HepG2 (cell line): ENCODE measurements at regions not wholly inside any gene's neighbourhood (a gene's known extent, or its start where the extent isn't known, plus 50 kb on each side); places are given as distances from the start of the nearest gene placed in this dataset.

Experiments used
- ATAC-seq: fragments of 200-7000 bp; cut with Tn5 transposase; 3 replicates; pipeline ENCODE4 v1.9.1; 2020; ENCODE audit warnings: mild to moderate bottlenecking, moderate library complexity
- BruUV-seq: library from RNA; stranded (reverse); fragments of 400-500 nt; replicated peaks from 2 replicates; lab custom pipeline; 2021; lab: Mats Ljungman, UMichigan
- CTCF ChIA-PET: fragments of 300-600 bp; formaldehyde crosslinking; extraction: SDS; loops from one replicate; lab custom pipeline; 2021; ENCODE audit warnings: low total read pairs, inconsistent platforms, low intra/inter-chr PET ratio; lab: Yijun Ruan, JAX
- POLR2A ChIA-PET: fragments of 350-600 bp; sonication (Branson Sonifier 250); formaldehyde crosslinking; loops from one replicate; lab custom pipeline; 2020; ENCODE audit warnings: antibody characterized with exemption, inconsistent platforms; lab: Yijun Ruan, JAX
- DNase-seq: peaks from one replicate; pipeline ENCODE4 v3.0.0-alpha.2; 2015; ENCODE audit warnings: low spot score
- FAIRE-seq: peaks from 3 replicates; lab custom pipeline; 2011; peaks lifted over from hg19 to GRCh38; lab: Jason Lieb, UNC
- H2AFZ ChIP-seq: one replicate; pipeline ENCODE4 v1.6.1; 2011; ENCODE audit warnings: low read length, inconsistent platforms
- H3K27ac ChIP-seq: fragments of 300-600 bp; 3 replicates; pipeline ENCODE4 v1.8.0; 2011; ENCODE audit warnings: mixed run types, mild to moderate bottlenecking, mixed read lengths, low read length, inconsistent platforms; ENCODE audit not compliant: insufficient read depth; ENCODE audit errors: extremely low read length
- H3K27me3 ChIP-seq, 2 experiments: fragments of 200-600 bp in 1 of 2; 2 replicates in 1 of 2; 3 replicates in 1 of 2; pipeline versions ENCODE4 v1.6.0 to v1.8.0; 2011; ENCODE audit warnings: low read length in 2 of 2, mild to moderate bottlenecking in 2 of 2, moderate library complexity in 2 of 2, inconsistent platforms in 1 of 2; ENCODE audit not compliant: insufficient read depth in 2 of 2, control insufficient read depth in 1 of 2
- H3K36me3 ChIP-seq, 2 experiments: fragments of 200-600 bp in 1 of 2; replicated peaks in 1 of 2; 2 replicates in 1 of 2; 3 replicates in 1 of 2; pipeline versions ENCODE4 v1.5.1 to v1.8.0; 2011; ENCODE audit warnings: low read length in 2 of 2, inconsistent platforms in 1 of 2; ENCODE audit not compliant: insufficient read depth in 2 of 2, control insufficient read depth in 1 of 2
- H3K4me1 ChIP-seq: 2 replicates; pipeline ENCODE4 v1.5.1; 2012; ENCODE audit warnings: low read length, inconsistent platforms; ENCODE audit not compliant: insufficient read depth
- H3K4me2 ChIP-seq: 2 replicates; pipeline ENCODE4 v1.6.0; 2011; ENCODE audit warnings: low read depth, low read length, inconsistent platforms
- H3K4me3 ChIP-seq, 3 experiments: fragments of 200-600 bp in 1 of 3; sonication (generic), shearing (Covaris generic) in 1 of 3; replicated peaks in 1 of 3; 2 replicates each; pipeline ENCODE4 v1.5.1; 2011 to 2016; ENCODE audit warnings: low read length in 3 of 3, inconsistent platforms in 2 of 3, low read depth in 2 of 3, mild to moderate bottlenecking in 2 of 3, control low read depth in 1 of 3, mixed read lengths in 1 of 3; ENCODE audit not compliant: insufficient read depth in 1 of 3
- H3K79me2 ChIP-seq: one replicate; pipeline ENCODE4 v1.6.1; 2011; ENCODE audit warnings: low read length, inconsistent platforms; ENCODE audit not compliant: insufficient read depth
- H3K9ac ChIP-seq: 2 replicates; pipeline ENCODE4 v1.6.0; 2011; ENCODE audit warnings: mild to moderate bottlenecking, low read depth, low read length, inconsistent platforms; ENCODE audit not compliant: insufficient read depth
- H3K9me3 ChIP-seq: 2 replicates; pipeline ENCODE4 v1.5.1; 2012; ENCODE audit warnings: mild to moderate bottlenecking, low read length
- H4K20me1 ChIP-seq: 2 replicates; pipeline ENCODE4 v1.6.0; 2011; ENCODE audit warnings: inconsistent platforms, mild to moderate bottlenecking, low read length, moderate library complexity; ENCODE audit not compliant: insufficient read depth
- ARID2 ChIP-seq: sonication (generic); formaldehyde crosslinking; IDR thresholded peaks from 2 replicates; pipeline ENCODE4 v1.8.1; 2022; ENCODE audit warnings: mild to moderate bottlenecking, missing genetic modification reagents, borderline replicate concordance
- CEBPB ChIP-seq: IDR thresholded peaks from 2 replicates; pipeline ENCODE4 v1.6.1; 2011; ENCODE audit warnings: low read depth, low read length, improper control_type of control experiment, borderline replicate concordance
- EED ChIP-seq: sonication (generic); formaldehyde crosslinking; IDR thresholded peaks from 2 replicates; pipeline ENCODE4 v1.5.0; 2020; ENCODE audit warnings: mild to moderate bottlenecking, missing genetic modification reagents
- ESRRA ChIP-seq: sonication (generic); formaldehyde crosslinking; IDR thresholded peaks from 2 replicates; pipeline ENCODE4 v1.5.1; 2020; ENCODE audit warnings: mild to moderate bottlenecking, low read depth, missing genetic modification reagents
- FOXP1 ChIP-seq, 2 experiments: fragments of 450-650 bp in 1 of 2; IDR thresholded peaks; 2 replicates each; pipeline ENCODE4 v1.6.1; 2017 to 2018; ENCODE audit warnings: antibody characterized with exemption in 1 of 2
- HDAC6 ChIP-seq: fragments of 200-600 bp; sonication (generic); IDR thresholded peaks from 2 replicates; pipeline ENCODE4 v1.7.0; 2017; ENCODE audit warnings: mild to moderate bottlenecking, antibody characterized with exemption, low read length, low read depth
- HES4 ChIP-seq: sonication (generic); formaldehyde crosslinking; IDR thresholded peaks from 2 replicates; pipeline ENCODE4 v1.9.0; 2021; ENCODE audit warnings: mild to moderate bottlenecking, missing genetic modification reagents, borderline replicate concordance
- HNRNPH1 ChIP-seq: fragments of 200-400 bp; formaldehyde crosslinking; optimal IDR thresholded peaks from 2 replicates; pipeline ENCODE3; 2017; ENCODE audit warnings: mild to moderate bottlenecking, low read depth, low read length
- RFX5 ChIP-seq: IDR thresholded peaks from 2 replicates; pipeline ENCODE4 v1.6.1; 2011; ENCODE audit warnings: low read depth, low read length, improper control_type of control experiment
- TSC22D2 ChIP-seq: sonication (generic); formaldehyde crosslinking; IDR thresholded peaks from 2 replicates; pipeline ENCODE4 v1.5.1; 2020; ENCODE audit warnings: missing genetic modification reagents, mild to moderate bottlenecking, borderline replicate concordance
- ZBTB46 ChIP-seq: sonication (generic); formaldehyde crosslinking; IDR thresholded peaks from 2 replicates; pipeline ENCODE4 v1.4.0; 2020; ENCODE audit warnings: mild to moderate bottlenecking, missing genetic modification reagents, borderline replicate concordance
- ZBTB49 ChIP-seq: sonication (generic); formaldehyde crosslinking; IDR thresholded peaks from 2 replicates; pipeline ENCODE4 v1.4.0; 2020; ENCODE audit warnings: missing genetic modification reagents, borderline replicate concordance
- ZBTB8A ChIP-seq: sonication (generic); formaldehyde crosslinking; IDR thresholded peaks from 2 replicates; pipeline ENCODE4 v1.4.0; 2020; ENCODE audit warnings: mild to moderate bottlenecking, low read depth, missing genetic modification reagents, borderline replicate concordance
- ZNF101 ChIP-seq: sonication (generic); formaldehyde crosslinking; IDR thresholded peaks from 2 replicates; pipeline ENCODE4 v1.4.0; 2020; ENCODE audit warnings: mild to moderate bottlenecking, low read depth, missing genetic modification reagents, borderline replicate concordance
- ZNF160 ChIP-seq: sonication (generic); formaldehyde crosslinking; IDR thresholded peaks from 2 replicates; pipeline ENCODE4 v1.8.0; 2022; ENCODE audit warnings: mild to moderate bottlenecking, inconsistent platforms, missing genetic modification reagents
- ZNF839 ChIP-seq: sonication (generic); formaldehyde crosslinking; IDR thresholded peaks from 2 replicates; pipeline ENCODE4 v1.4.0; 2020; ENCODE audit warnings: missing genetic modification reagents, mild to moderate bottlenecking, borderline replicate concordance
- WGBS: methylation state at CpG from one replicate; pipeline ENCODE4 v1.1.6; 2017; ENCODE audit warnings: low lambda C conversion rate; 5-methylcytosine and 5-hydroxymethylcytosine counted together
- in situ Hi-C: cut with HindIII; loops from 2 replicates; pipeline ENCODE4 v1.10.0; 2017; ENCODE audit warnings: low pct_unique_long_range_greater_than_20kb; ENCODE audit not compliant: extremely low pct_ligation_motif_present
- intact Hi-C: fragments of 100-400 bp; cut with micrococcal nuclease; formaldehyde crosslinking; loops from one replicate; pipeline ENCODE4 v1.10.0; 2022; ENCODE audit not compliant: unreplicated experiment
- TF ChIP-seq, protein P1 (sequence below): sonication (generic); formaldehyde crosslinking; IDR thresholded peaks from 2 replicates; pipeline ENCODE4 v1.4.0; 2020; ENCODE audit warnings: missing genetic modification reagents

DNA sequence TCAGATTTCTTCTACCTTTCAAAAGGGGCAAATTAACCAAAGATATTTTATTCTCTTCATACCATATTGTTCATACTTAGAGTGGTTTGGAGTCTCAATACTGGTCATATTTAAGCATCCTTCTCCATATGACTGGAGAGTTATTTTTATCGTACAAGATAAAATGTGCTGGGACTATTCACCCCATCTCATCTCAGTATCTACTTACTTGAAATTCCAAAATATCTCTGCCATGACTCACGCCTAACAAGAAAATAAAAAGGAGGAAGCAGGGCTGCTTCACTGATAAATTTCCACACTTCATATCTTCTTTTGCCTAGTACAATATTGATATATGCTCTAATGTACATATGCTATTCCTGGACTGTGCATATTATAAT, 277.9 kb upstream of the CDH9 start:
- no TSS peak for BruUV-seq
- in situ Hi-C loops = no loop called here
- intact Hi-C loops = no loop called here
- Histone ChIP-seq H3K27ac (no peak overlapping the region), H3K4me1 (no peaks in the 10 kb centered on the region), H3K79me2 (no peaks in the 10 kb centered on the region), H3K4me3 (no peak overlapping the region), H3K9me3 (no peaks in the 10 kb centered on the region), H3K27me3 (no peaks in the 10 kb centered on the region), H3K9ac (no peak overlapping the region), H3K36me3 (no peaks in the 10 kb centered on the region), H4K20me1 (no peaks in the 10 kb centered on the region), H2AFZ (no peak overlapping the region), H3K4me2 (no peak overlapping the region)
- DNase-seq (no peak), ATAC-seq (no peak), FAIRE-seq (no peak)
- no peak for TF ChIP-seq ZNF160 (CRISPR knock-in tag)
- TF ChIP-seq FOXP1 (IDR thresholded peaks at IDR 0.05) = no peak
- TF ChIP-seq FOXP1 (CRISPR knock-in tag; IDR thresholded peaks at IDR 0.05) = no peak
- TF ChIP-seq, protein P1, sequence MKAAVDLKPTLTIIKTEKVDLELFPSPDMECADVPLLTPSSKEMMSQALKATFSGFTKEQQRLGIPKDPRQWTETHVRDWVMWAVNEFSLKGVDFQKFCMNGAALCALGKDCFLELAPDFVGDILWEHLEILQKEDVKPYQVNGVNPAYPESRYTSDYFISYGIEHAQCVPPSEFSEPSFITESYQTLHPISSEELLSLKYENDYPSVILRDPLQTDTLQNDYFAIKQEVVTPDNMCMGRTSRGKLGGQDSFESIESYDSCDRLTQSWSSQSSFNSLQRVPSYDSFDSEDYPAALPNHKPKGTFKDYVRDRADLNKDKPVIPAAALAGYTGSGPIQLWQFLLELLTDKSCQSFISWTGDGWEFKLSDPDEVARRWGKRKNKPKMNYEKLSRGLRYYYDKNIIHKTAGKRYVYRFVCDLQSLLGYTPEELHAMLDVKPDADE (CRISPR knock-in tag) = no peak
- no peak for TF ChIP-seq EED (CRISPR knock-in tag)
- no peak for TF ChIP-seq HDAC6
- TF ChIP-seq HES4 = no peak
- no peak for TF ChIP-seq ZBTB49 (CRISPR knock-in tag)
- no peak for TF ChIP-seq TSC22D2
- no peak for TF ChIP-seq ZBTB8A
- no peak for TF ChIP-seq ESRRA (CRISPR knock-in tag)
- no peak for TF ChIP-seq ARID2 (CRISPR knock-in tag)
- TF ChIP-seq RFX5 = no peak
- TF ChIP-seq CEBPB = no peak
- no peak for TF ChIP-seq ZBTB46
- no peak for TF ChIP-seq ZNF839
- no peak for TF ChIP-seq ZNF101 (CRISPR knock-in tag)
- TF ChIP-seq HNRNPH1 = no peak
- whole genome bisulfite sequencing = 21% methylated on average over 2 of the region's 2 CpGs
- CTCF ChIA-PET = no interaction called here
- POLR2A ChIA-PET = no interaction called here
